ENCODE measurements at regions not wholly inside any gene's neighbourhood (a gene's known extent, or its start where the extent isn't known, plus 50 kb on each side); places are given as distances from the start of the nearest gene placed in this dataset.

DNA sequence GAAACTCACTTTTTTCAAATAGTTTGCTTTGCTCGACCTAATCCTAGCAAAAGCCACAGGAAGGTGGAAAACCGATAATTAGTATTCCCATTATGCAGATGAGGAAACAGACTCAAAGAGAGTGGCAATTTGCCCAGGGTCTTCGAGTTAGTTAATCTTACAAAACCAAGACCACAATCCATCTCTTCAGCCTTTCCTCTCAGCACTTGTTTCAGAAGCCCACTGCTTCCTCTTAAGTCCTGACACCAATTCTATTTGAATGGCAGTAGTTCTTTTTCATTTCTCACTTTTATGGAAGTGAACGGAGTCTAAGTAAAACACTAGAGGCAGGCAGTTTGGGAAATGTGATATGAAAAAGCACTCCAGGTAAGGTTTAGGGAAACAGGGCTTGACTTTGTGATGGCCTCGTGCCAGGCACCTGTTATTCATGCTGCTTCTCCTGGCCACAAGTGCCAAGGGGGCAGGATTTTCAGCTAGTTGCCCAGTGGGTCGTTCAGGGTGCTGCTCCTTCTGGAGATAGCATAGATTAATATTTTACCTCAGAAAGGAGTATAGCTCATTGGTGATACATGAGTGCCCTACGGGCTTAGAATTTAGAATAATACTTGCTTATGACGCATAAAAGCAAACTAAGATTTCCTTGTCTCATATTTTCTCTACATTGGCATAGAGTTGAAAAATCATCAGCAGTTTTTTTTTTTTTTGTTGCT is 76.6 kb upstream of the NRIP1 start:
- no peak for TF ChIP-seq POLR2A (IDR thresholded peaks at IDR 0.05; ENCODE audit: low read depth)
- no peak for TF ChIP-seq CTCF (IDR thresholded peaks at IDR 0.05)
- TF ChIP-seq EP300 (IDR thresholded peaks at IDR 0.05): no peak
- TF ChIP-seq POLR2AphosphoS5 (IDR thresholded peaks at IDR 0.05): no peak

All from esophagus muscularis mucosa (tissue), 4 donors.